IMR-90 (cell line): ENCODE measurements at regions not wholly inside any gene's neighbourhood (a gene's known extent, or its start where the extent isn't known, plus 50 kb on each side); places are given as distances from the start of the nearest gene placed in this dataset.
"Not testable (repeated sequence)": the region's sequence is repeated elsewhere in the genome, so short reads cannot be mapped to it uniquely, and the experiment has no call there.

ENCODE experiments used
- ATAC-seq: fragments of 200-7000 bp; cut with Tn5 transposase; 2 replicates; pipeline ENCODE4 v1.9.1; 2020; ENCODE audit warnings: low read depth, mild to moderate bottlenecking, moderate library complexity
- BruUV-seq: library from RNA; stranded (reverse); fragments of 400-500 nt; replicated peaks from 2 replicates; lab custom pipeline; 2021; lab: Mats Ljungman, UMichigan
- CTCF ChIA-PET: fragments of 300-600 bp; formaldehyde crosslinking; extraction: SDS; loops from one replicate; lab custom pipeline; 2021; ENCODE audit warnings: antibody characterized with exemption; lab: Yijun Ruan, JAX
- POLR2A ChIA-PET: fragments of 300-600 bp; sonication (Branson Sonifier 250); formaldehyde crosslinking; loops from one replicate; lab custom pipeline; 2022; ENCODE audit warnings: antibody characterized with exemption; ENCODE audit not compliant: unreplicated experiment; lab: Charles Lee
- DNase-seq: peaks from one replicate; pipeline ENCODE4 v3.0.0; 2013
- H2AFZ ChIP-seq: replicated peaks from 2 replicates; pipeline ENCODE3; 2013; ENCODE audit warnings: low read length, mild to moderate bottlenecking; ENCODE audit not compliant: poor library complexity
- H2AK5ac ChIP-seq: 2 replicates; pipeline ENCODE4 v1.6.1; 2013; ENCODE audit warnings: low read depth, low read length, inconsistent platforms
- H2AK9ac ChIP-seq: replicated peaks from 2 replicates; pipeline ENCODE3; 2013; ENCODE audit warnings: mild to moderate bottlenecking, low read depth, low read length, moderate library complexity; ENCODE audit not compliant: poor library complexity
- H2BK120ac ChIP-seq: 2 replicates; pipeline ENCODE4 v1.6.1; 2013; ENCODE audit warnings: low read depth, low read length, inconsistent platforms
- H2BK15ac ChIP-seq: 3 replicates; pipeline ENCODE4 v1.6.1; 2013; ENCODE audit warnings: low read depth, low read length, inconsistent platforms
- H2BK20ac ChIP-seq: 2 replicates; pipeline ENCODE4 v1.6.1; 2013; ENCODE audit warnings: low read depth, mild to moderate bottlenecking, inconsistent platforms, low read length, moderate library complexity
- H2BK5ac ChIP-seq: 2 replicates; pipeline ENCODE4 v1.6.1; 2013; ENCODE audit warnings: mild to moderate bottlenecking, low read depth, low read length, inconsistent platforms; ENCODE audit not compliant: poor library complexity, severe bottlenecking
- H3K14ac ChIP-seq: replicated peaks from 2 replicates; pipeline ENCODE4 v1.6.1; 2013; ENCODE audit warnings: low read depth, low read length, inconsistent platforms
- H3K18ac ChIP-seq: 2 replicates; pipeline ENCODE4 v1.6.1; 2013; ENCODE audit warnings: low read depth, low read length, control low read depth
- H3K23ac ChIP-seq: 2 replicates; pipeline ENCODE4 v1.6.1; 2013; ENCODE audit warnings: low read depth, low read length, inconsistent platforms
- H3K27ac ChIP-seq: 2 replicates; pipeline ENCODE4 v1.5.1; 2013; ENCODE audit warnings: mild to moderate bottlenecking, control low read depth, low read length; ENCODE audit not compliant: insufficient read depth
- H3K27me3 ChIP-seq: 2 replicates; pipeline ENCODE4 v1.6.1; 2013; ENCODE audit warnings: low read length; ENCODE audit not compliant: control insufficient read depth, insufficient read depth
- H3K36me3 ChIP-seq: 2 replicates; pipeline ENCODE4 v1.6.1; 2013; ENCODE audit warnings: low read length, mixed read lengths; ENCODE audit not compliant: control insufficient read depth, insufficient read depth
- H3K4ac ChIP-seq: 2 replicates; pipeline ENCODE4 v1.6.1; 2013; ENCODE audit warnings: low read depth, low read length, inconsistent platforms
- H3K4me1 ChIP-seq: 2 replicates; pipeline ENCODE4 v1.6.1; 2013; ENCODE audit warnings: low read length, mixed read lengths; ENCODE audit not compliant: control insufficient read depth, insufficient read depth
- H3K4me2 ChIP-seq: 2 replicates; pipeline ENCODE4 v1.6.1; 2013; ENCODE audit warnings: low read depth, mild to moderate bottlenecking, control low read depth, low read length, moderate library complexity
- H3K4me3 ChIP-seq: 2 replicates; pipeline ENCODE4 v1.5.1; 2013; ENCODE audit warnings: low read depth, mild to moderate bottlenecking, control low read depth, low read length, moderate library complexity; ENCODE audit not compliant: insufficient read depth
- H3K56ac ChIP-seq: 2 replicates; pipeline ENCODE4 v1.6.1; 2013; ENCODE audit warnings: low read length, inconsistent platforms; ENCODE audit not compliant: insufficient read depth; ENCODE audit errors: extremely low read depth
- H3K79me1 ChIP-seq, 2 experiments: 2 replicates each; pipeline ENCODE4 v1.6.1; 2013; ENCODE audit warnings: low read length in 2 of 2, inconsistent platforms in 1 of 2, low read depth in 1 of 2
- H3K9ac ChIP-seq: 2 replicates; pipeline ENCODE4 v1.6.1; 2013; ENCODE audit warnings: low read depth, low read length, control low read depth
- H3K9me1 ChIP-seq: 2 replicates; pipeline ENCODE4 v1.6.1; 2013; ENCODE audit warnings: low read length, inconsistent platforms; ENCODE audit not compliant: insufficient read depth
- H3K9me3 ChIP-seq: 2 replicates; pipeline ENCODE4 v1.6.1; 2013; ENCODE audit warnings: low read length; ENCODE audit not compliant: control insufficient read depth, insufficient read depth
- H4K20me1 ChIP-seq: 2 replicates; pipeline ENCODE4 v1.6.1; 2013; ENCODE audit warnings: low read length, inconsistent platforms; ENCODE audit not compliant: insufficient read depth
- H4K5ac ChIP-seq: 2 replicates; pipeline ENCODE4 v1.6.1; 2013; ENCODE audit warnings: mild to moderate bottlenecking, low read depth, low read length, control low read depth
- H4K8ac ChIP-seq, 2 experiments: 2 replicates each; pipeline ENCODE4 v1.6.1; 2013; ENCODE audit warnings: low read depth in 2 of 2, low read length in 2 of 2, control low read depth in 1 of 2, inconsistent platforms in 1 of 2
- H4K91ac ChIP-seq: 2 replicates; pipeline ENCODE4 v1.6.1; 2013; ENCODE audit warnings: low read depth, low read length, inconsistent platforms; ENCODE audit not compliant: insufficient read depth
- WGBS, 2 experiments: methylation state at CpG; one replicate each; pipeline versions ENCODE4 v1.1.5 to v1.1.7; 2013; ENCODE audit warnings: missing lambda C conversion rate in 2 of 2; ENCODE audit not compliant: insufficient read length in 1 of 2; ENCODE audit errors: extremely low coverage in 2 of 2; 5-methylcytosine and 5-hydroxymethylcytosine counted together
- dilution Hi-C: fragments of 300-500 bp; cut with HindIII; formaldehyde crosslinking; loops from one replicate; pipeline ENCODE4 v1.14.3; 2018; ENCODE audit warnings: low sequenced_read_pairs; ENCODE audit not compliant: unreplicated experiment
- in situ Hi-C: fragments of 300-500 bp; cut with MboI; formaldehyde crosslinking; loops from 3 replicates; pipeline ENCODE4 v1.14.3; 2019; ENCODE audit warnings: low sequenced_read_pairs, inconsistent platforms, mixed read lengths
- intact Hi-C: fragments of 100-400 bp; cut with micrococcal nuclease; formaldehyde crosslinking; loops from 2 replicates; pipeline ENCODE4 v1.10.0; 2022

DNA sequence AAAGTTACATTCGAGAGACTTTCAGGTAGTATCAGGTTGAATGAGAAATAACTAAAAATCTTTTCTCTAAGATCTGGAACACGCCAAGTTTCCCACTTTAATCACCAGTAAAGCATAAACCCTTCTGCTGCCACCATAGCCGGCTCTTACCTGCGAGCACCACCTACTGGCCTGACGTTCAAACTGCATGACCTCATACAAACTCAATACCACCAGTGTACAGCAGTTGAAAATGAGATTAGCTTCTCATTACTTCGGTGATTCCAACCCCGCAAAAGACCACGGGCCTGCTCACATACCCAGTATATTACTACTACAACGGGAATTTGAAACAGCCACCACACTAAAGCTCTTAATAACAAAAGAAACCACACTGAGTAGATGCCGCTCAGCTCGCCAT is 1191.2 kb downstream of the TMEM121 start:
- H3K18ac ChIP-seq, H3K79me1 ChIP-seq, H3K4me2 ChIP-seq, H3K4me3 ChIP-seq, H2BK15ac ChIP-seq, H2AFZ ChIP-seq, H2BK5ac ChIP-seq, H4K8ac ChIP-seq, DNase-seq, H3K4me1 ChIP-seq, POLR2A ChIA-PET, H3K27ac ChIP-seq, H4K20me1 ChIP-seq, in situ Hi-C loops, intact Hi-C loops, H3K4ac ChIP-seq, H3K36me3 ChIP-seq, BruUV-seq, dilution Hi-C loops, H3K14ac ChIP-seq, H3K23ac ChIP-seq, H2AK5ac ChIP-seq, H4K5ac ChIP-seq, H3K56ac ChIP-seq, H2BK20ac ChIP-seq, H2AK9ac ChIP-seq, H3K9me1 ChIP-seq, H3K9ac ChIP-seq, H4K91ac ChIP-seq, CTCF ChIA-PET, H3K9me3 ChIP-seq, H3K27me3 ChIP-seq, H2BK120ac ChIP-seq: not testable (repeated sequence)
- ATAC-seq: peak; percentile 83; the same call in 1 of the 2 replicates
- WGBS, 2 experiments: no CpG with 5 or more reads among the region's 11 CpGs

DNA sequence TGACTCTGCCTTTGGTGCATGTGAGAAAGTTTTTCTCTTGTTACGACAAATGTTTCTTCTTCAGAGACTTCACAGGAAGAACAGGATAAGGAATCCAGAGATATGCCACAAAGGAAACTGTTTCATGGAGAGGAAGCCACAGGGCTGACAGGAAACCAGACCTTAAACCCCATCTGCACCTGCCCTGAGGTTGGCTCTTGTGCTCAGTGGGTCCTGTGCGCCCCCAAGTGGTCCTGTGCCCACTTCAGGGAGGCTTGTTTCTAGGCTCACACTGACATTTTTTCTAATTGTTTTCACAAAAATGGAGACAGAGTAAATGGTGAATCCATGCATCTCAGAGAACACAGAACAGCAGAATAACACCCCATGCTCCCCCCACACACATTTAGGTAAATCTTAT is 1193.5 kb downstream of the TMEM121 start:
- H3K27ac ChIP-seq, H3K56ac ChIP-seq, H2BK120ac ChIP-seq, dilution Hi-C loops, H3K27me3 ChIP-seq, H3K9me1 ChIP-seq, H3K9ac ChIP-seq, H4K91ac ChIP-seq, H3K4me2 ChIP-seq, H3K9me3 ChIP-seq, H3K4ac ChIP-seq, H3K36me3 ChIP-seq, H2AK5ac ChIP-seq, H4K8ac ChIP-seq, H2AFZ ChIP-seq, H3K18ac ChIP-seq, POLR2A ChIA-PET, BruUV-seq, intact Hi-C loops, H2AK9ac ChIP-seq, H2BK5ac ChIP-seq, H4K5ac ChIP-seq, H3K79me1 ChIP-seq, H2BK20ac ChIP-seq, H3K14ac ChIP-seq, H3K23ac ChIP-seq, H3K4me1 ChIP-seq, CTCF ChIA-PET, DNase-seq, ATAC-seq, H4K20me1 ChIP-seq, H3K4me3 ChIP-seq, in situ Hi-C loops, H2BK15ac ChIP-seq: not testable (repeated sequence)
- no CpG with 5 or more reads among the region's 2 CpGs for WGBS, 2 experiments
